ENCODE measurements at regions not wholly inside any gene's neighbourhood (a gene's known extent, or its start where the extent isn't known, plus 50 kb on each side); places are given as distances from the start of the nearest gene placed in this dataset.
"Not testable (repeated sequence)": the region's sequence is repeated elsewhere in the genome, so short reads cannot be mapped to it uniquely, and the experiment has no call there.

GRCh38 chr9:75282047-75282446 lies 193.7 kb downstream of the OSTF1 start:
- no peak for DNase-seq (ENCODE audit: low read depth)

- no peak for DNase-seq (ENCODE audit: low read depth)
Measured at GRCh38 chr9:75289332-75289731, 201.0 kb downstream of the OSTF1 start.

GRCh38 chr9:75299324-75299723 lies 211.0 kb downstream of the OSTF1 start:
- no peak for DNase-seq (ENCODE audit: low read depth)

- DNase-seq (ENCODE audit: low read depth) = no peak
Measured at GRCh38 chr9:75333624-75334023, 245.3 kb downstream of the OSTF1 start.

GRCh38 chr9:75358846-75359245 lies 270.5 kb downstream of the OSTF1 start:
- DNase-seq (ENCODE audit: low read depth) = no peak

GRCh38 chr9:75359638-75360037 lies 271.3 kb downstream of the OSTF1 start:
- no peak for DNase-seq (ENCODE audit: low read depth)

- no peak for DNase-seq (ENCODE audit: low read depth)
Measured at GRCh38 chr9:75360252-75360651, 271.9 kb downstream of the OSTF1 start.

- DNase-seq (ENCODE audit: low read depth) = not testable (repeated sequence)
Measured at GRCh38 chr9:75362446-75362845, 274.1 kb downstream of the OSTF1 start.

- DNase-seq (ENCODE audit: low read depth) = no peak
Measured at GRCh38 chr9:75365196-75365595, 276.9 kb downstream of the OSTF1 start.

- DNase-seq (ENCODE audit: low read depth) = no peak
Measured at GRCh38 chr9:75369989-75370388, 281.7 kb downstream of the OSTF1 start.

GRCh38 chr9:75372499-75373268 lies 284.4 kb downstream of the OSTF1 start:
- no peak for DNase-seq (ENCODE audit: low read depth)

- no peak for DNase-seq (ENCODE audit: low read depth)
Measured at GRCh38 chr9:75376680-75377254, 288.5 kb downstream of the OSTF1 start.

- DNase-seq (ENCODE audit: low read depth) = no peak
Measured at GRCh38 chr9:75378036-75378435, 289.7 kb downstream of the OSTF1 start.

- no peak for DNase-seq (ENCODE audit: low read depth)
Measured at GRCh38 chr9:75378926-75379325, 290.6 kb downstream of the OSTF1 start.

- DNase-seq (ENCODE audit: low read depth) = no peak
Measured at GRCh38 chr9:75382126-75382525, 293.8 kb downstream of the OSTF1 start.

- not testable (repeated sequence) for DNase-seq (ENCODE audit: low read depth)
Measured at GRCh38 chr9:75383420-75384034, 295.2 kb downstream of the OSTF1 start.

GRCh38 chr9:75385236-75385635 lies 296.9 kb downstream of the OSTF1 start:
- DNase-seq (ENCODE audit: low read depth) = no peak

GRCh38 chr9:75389101-75389500 lies 300.8 kb downstream of the OSTF1 start:
- DNase-seq (ENCODE audit: low read depth) = no peak

GRCh38 chr9:75390951-75391350 lies 302.6 kb downstream of the OSTF1 start:
- no peak for DNase-seq (ENCODE audit: low read depth)

- no peak for DNase-seq (ENCODE audit: low read depth)
Measured at GRCh38 chr9:75391497-75391896, 303.2 kb downstream of the OSTF1 start.

GRCh38 chr9:75395336-75395735 lies 307.0 kb downstream of the OSTF1 start:
- DNase-seq (ENCODE audit: low read depth) = no peak

GRCh38 chr9:75397836-75398235 lies 309.5 kb downstream of the OSTF1 start:
- DNase-seq (ENCODE audit: low read depth) = no peak

GRCh38 chr9:75408391-75408790 lies 320.1 kb downstream of the OSTF1 start:
- DNase-seq (ENCODE audit: low read depth) = no peak
